Upper lobe of left lung (tissue), 6 donors: ENCODE measurements at regions not wholly inside any gene's neighbourhood (a gene's known extent, or its start where the extent isn't known, plus 50 kb on each side); places are given as distances from the start of the nearest gene placed in this dataset.
A peak's percentile ranks its signal among the peaks of the same experiment; 100 is the strongest.

ENCODE experiments used
- ATAC-seq, 2 donors: fragments of 200-7000 bp; cut with Tn5 transposase; one replicate each; pipeline ENCODE4 v1.9.1; 2022; ENCODE audit warnings: mild to moderate bottlenecking in 2 of 2, moderate library complexity in 2 of 2; ENCODE audit not compliant: low FRiP score in 2 of 2
- DNase-seq, 2 donors: peaks; one replicate each; pipeline ENCODE4 v3.0.0-alpha.2; 2019 to 2020
- H3K27ac ChIP-seq, 4 donors: fragments of 200-600 bp; sonication (generic); one replicate each; pipeline ENCODE4 v1.5.1; 2016 to 2019
- H3K27me3 ChIP-seq, 4 donors: fragments of 200-600 bp; sonication (generic); one replicate each; pipeline ENCODE4 v1.5.1; 2017 to 2019
- H3K36me3 ChIP-seq, 4 donors: fragments of 200-600 bp; sonication (generic); one replicate each; pipeline ENCODE4 v1.5.1; 2016 to 2019
- H3K4me1 ChIP-seq, 4 donors: fragments of 200-600 bp; sonication (generic); one replicate each; pipeline ENCODE4 v1.5.1; 2018 to 2019
- H3K4me3 ChIP-seq, 4 donors: fragments of 200-600 bp; sonication (generic); one replicate each; pipeline ENCODE4 v1.5.1; 2017 to 2019; ENCODE audit warnings: mild to moderate bottlenecking in 2 of 4, moderate library complexity in 1 of 4
- H3K9me3 ChIP-seq, 4 donors: fragments of 200-600 bp; sonication (generic); one replicate each; pipeline ENCODE4 v1.5.1; 2018 to 2019
- CTCF ChIP-seq, 6 experiments: fragments of 450-650 bp in 4 of 6; fragments of 200-600 bp in 2 of 6; sonication (generic) in 2 of 6; IDR thresholded peaks; one replicate each; pipeline ENCODE4 v1.5.1; 2016 to 2019; ENCODE audit warnings: antibody characterized with exemption in 6 of 6
- EP300 ChIP-seq, 4 donors: sonication (generic); formaldehyde crosslinking; IDR thresholded peaks; one replicate each; pipeline ENCODE4 v1.5.1; 2017; ENCODE audit warnings: antibody characterized with exemption in 4 of 4, control low read depth in 2 of 4
- POLR2A ChIP-seq, 4 donors: fragments of 450-650 bp; IDR thresholded peaks; one replicate each; pipeline ENCODE4 v1.5.1; 2016 to 2017; ENCODE audit warnings: antibody characterized with exemption in 4 of 4, mild to moderate bottlenecking in 2 of 4
- POLR2AphosphoS5 ChIP-seq, 2 donors: sonication (generic); formaldehyde crosslinking; IDR thresholded peaks; one replicate each; pipeline ENCODE4 v1.5.1; 2017; ENCODE audit warnings: antibody characterized with exemption in 2 of 2
- WGBS, 2 donors: methylation state at CpG; one replicate each; pipeline ENCODE4 v1.1.5; 2017 to 2018; 5-methylcytosine and 5-hydroxymethylcytosine counted together
- donor health status: DM: no; HTN: no; CAD: no; lungs with moderate emphysema.
- donor health status: DM: no; HTN: yes; CAD: no; lungs with severe emphysema.

- Histone ChIP-seq H3K4me3 (no peak overlapping the region), H3K4me1 (peaks cover 0 to 3% (median 0%) of the 10 kb centered on the region in 4 donors), H3K27ac (no peak overlapping the region), H3K36me3 (peaks cover 0 to 3% (median 0%) of the 10 kb centered on the region in 4 donors), H3K27me3 (no peaks in the 10 kb centered on the region), H3K9me3 (no peaks in the 10 kb centered on the region)
- ATAC-seq (no peak), DNase-seq (no peak)
- TF ChIP-seq POLR2A (IDR thresholded peaks at IDR 0.05) (no peak), EP300 (IDR thresholded peaks at IDR 0.05) (no peak), CTCF (IDR thresholded peaks at IDR 0.05) (no peak), POLR2AphosphoS5 (IDR thresholded peaks at IDR 0.05) (no peak)
These were observed 318.5 kb upstream of the UMPS start for GRCh38 chr3:124411728-124412127.

- TF ChIP-seq POLR2AphosphoS5 (IDR thresholded peaks at IDR 0.05) (no peak), POLR2A (IDR thresholded peaks at IDR 0.05) (no peak), CTCF (IDR thresholded peaks at IDR 0.05) (no peak), EP300 (IDR thresholded peaks at IDR 0.05) (no peak)
- H3K27ac ChIP-seq: no peak overlapping the region
- H3K36me3 ChIP-seq: peaks cover 0 to 3% (median 0%) of the 10 kb centered on the region in 4 donors
- ATAC-seq: no peak
- no peaks in the 10 kb centered on the region for H3K9me3 ChIP-seq
- no peak overlapping the region for H3K4me3 ChIP-seq
- H3K4me1 ChIP-seq: peaks cover 0 to 3% (median 0%) of the 10 kb centered on the region in 4 donors
- DNase-seq: no peak
- no peaks in the 10 kb centered on the region for H3K27me3 ChIP-seq
These were observed 317.6 kb upstream of the UMPS start for GRCh38 chr3:124412644-124413043.

- Histone ChIP-seq H3K4me3 (no peak overlapping the region), H3K27me3 (no peaks in the 10 kb centered on the region), H3K4me1 (peaks cover 0 to 3% (median 0%) of the 10 kb centered on the region in 4 donors), H3K27ac (no peak overlapping the region), H3K36me3 (peaks cover 0 to 3% (median 0%) of the 10 kb centered on the region in 4 donors), H3K9me3 (no peaks in the 10 kb centered on the region)
- DNase-seq (no peak), ATAC-seq (peak in 1 of 2 donors; percentile 13)
- WGBS, 2 donors: 87 to 90% methylated on average over 9 of the region's 9 CpGs
- no peak for TF ChIP-seq CTCF (IDR thresholded peaks at IDR 0.05)
- no peak for TF ChIP-seq EP300 (IDR thresholded peaks at IDR 0.05)
- TF ChIP-seq POLR2A (IDR thresholded peaks at IDR 0.05): no peak
- TF ChIP-seq POLR2AphosphoS5 (IDR thresholded peaks at IDR 0.05): no peak
These were observed 316.9 kb upstream of the UMPS start for GRCh38 chr3:124413393-124413792.

GRCh38 chr3:124413989-124414598 is 316.2 kb upstream of the UMPS start:
- H3K27me3 ChIP-seq: no peaks in the 10 kb centered on the region
- H3K4me1 ChIP-seq: peaks cover 0 to 3% (median 0%) of the 10 kb centered on the region in 4 donors
- ATAC-seq (no peak), DNase-seq (no peak)
- no peak overlapping the region for H3K4me3 ChIP-seq
- WGBS, 2 donors: 65 to 68% methylated on average over 7 of the region's 7 CpGs
- no peaks in the 10 kb centered on the region for H3K9me3 ChIP-seq
- TF ChIP-seq POLR2AphosphoS5 (IDR thresholded peaks at IDR 0.05) (no peak), POLR2A (IDR thresholded peaks at IDR 0.05) (no peak), EP300 (IDR thresholded peaks at IDR 0.05) (no peak), CTCF (IDR thresholded peaks at IDR 0.05) (no peak)
- no peak overlapping the region for H3K27ac ChIP-seq
- H3K36me3 ChIP-seq: peaks cover 0 to 3% (median 0%) of the 10 kb centered on the region in 4 donors

- 92 to 95% methylated on average over 3 of the region's 3 CpGs for WGBS, 2 donors
- Histone ChIP-seq H3K4me1 (peaks cover 0 to 3% (median 0%) of the 10 kb centered on the region in 4 donors), H3K4me3 (no peak overlapping the region), H3K27me3 (no peaks in the 10 kb centered on the region), H3K9me3 (no peaks in the 10 kb centered on the region), H3K36me3 (peaks cover 0 to 3% (median 0%) of the 10 kb centered on the region in 4 donors), H3K27ac (no peak overlapping the region)
- TF ChIP-seq POLR2AphosphoS5 (IDR thresholded peaks at IDR 0.05) (no peak), EP300 (IDR thresholded peaks at IDR 0.05) (no peak), POLR2A (IDR thresholded peaks at IDR 0.05) (no peak), CTCF (IDR thresholded peaks at IDR 0.05) (no peak)
- ATAC-seq (no peak), DNase-seq (no peak)
These were observed 314.7 kb upstream of the UMPS start for GRCh38 chr3:124415446-124415960.
